Mammary epithelial cell (primary cell): ENCODE measurements at regions not wholly inside any gene's neighbourhood (a gene's known extent, or its start where the extent isn't known, plus 50 kb on each side); places are given as distances from the start of the nearest gene placed in this dataset.
"Not testable (repeated sequence)": the region's sequence is repeated elsewhere in the genome, so short reads cannot be mapped to it uniquely, and the experiment has no call there.

Experiments
- CTCF ChIP-seq, 2 donors: IDR thresholded peaks in 1 of 2; conservative IDR thresholded peaks in 1 of 2; 2 replicates each; pipeline ENCODE4 v1.5.1; 2011 to 2012; ENCODE audit warnings: inconsistent platforms in 2 of 2, low read length in 2 of 2, mild to moderate bottlenecking in 2 of 2, control low read depth in 1 of 2, low read depth in 1 of 2; ENCODE audit not compliant: insufficient read depth in 1 of 2; ENCODE audit errors: extremely low read depth in 1 of 2
- EZH2 ChIP-seq: IDR thresholded peaks from 2 replicates; pipeline ENCODE4 v1.6.1; 2012; ENCODE audit warnings: low read length, inconsistent platforms, borderline replicate concordance

GRCh38 chrX:113990669-113991068, 593.2 kb upstream of the HTR2C start:
- TF ChIP-seq CTCF (conservative IDR thresholded peaks at IDR 0.05 in 1 of 2, IDR thresholded peaks at IDR 0.05 in 1 of 2; ENCODE audit: extremely low read depth in 1 of 2, insufficient read depth in 1 of 2, low read depth in 1 of 2, low read length in 2 of 2); EZH2: not testable (repeated sequence)
